ENCODE measurements at regions not wholly inside any gene's neighbourhood (a gene's known extent, or its start where the extent isn't known, plus 50 kb on each side); places are given as distances from the start of the nearest gene placed in this dataset.

DNA sequence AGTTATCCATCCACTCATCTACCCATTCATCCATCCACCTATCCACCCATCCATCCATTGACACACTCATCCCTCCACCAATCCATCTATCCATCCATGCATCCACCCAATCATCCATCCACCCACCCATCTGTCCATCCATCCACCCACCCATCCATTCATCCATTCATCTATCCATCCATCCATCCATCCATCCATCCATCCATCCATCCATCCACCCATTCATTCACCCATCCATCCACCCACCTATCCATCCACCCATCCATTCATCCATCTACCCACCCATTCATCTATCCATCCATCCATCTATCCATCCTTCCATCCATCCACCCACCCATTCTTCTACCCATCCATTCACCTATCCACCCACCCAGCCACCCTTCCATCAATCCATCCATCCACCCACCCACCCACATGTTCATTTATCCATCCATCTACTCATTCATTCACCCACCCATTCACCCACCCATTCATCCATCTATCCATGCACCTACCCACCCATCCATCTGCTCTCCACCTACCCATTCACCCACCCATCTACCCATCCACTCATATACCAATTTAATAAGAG lies 193.8 kb upstream of the ARID2 start:
- TF ChIP-seq, protein P1, sequence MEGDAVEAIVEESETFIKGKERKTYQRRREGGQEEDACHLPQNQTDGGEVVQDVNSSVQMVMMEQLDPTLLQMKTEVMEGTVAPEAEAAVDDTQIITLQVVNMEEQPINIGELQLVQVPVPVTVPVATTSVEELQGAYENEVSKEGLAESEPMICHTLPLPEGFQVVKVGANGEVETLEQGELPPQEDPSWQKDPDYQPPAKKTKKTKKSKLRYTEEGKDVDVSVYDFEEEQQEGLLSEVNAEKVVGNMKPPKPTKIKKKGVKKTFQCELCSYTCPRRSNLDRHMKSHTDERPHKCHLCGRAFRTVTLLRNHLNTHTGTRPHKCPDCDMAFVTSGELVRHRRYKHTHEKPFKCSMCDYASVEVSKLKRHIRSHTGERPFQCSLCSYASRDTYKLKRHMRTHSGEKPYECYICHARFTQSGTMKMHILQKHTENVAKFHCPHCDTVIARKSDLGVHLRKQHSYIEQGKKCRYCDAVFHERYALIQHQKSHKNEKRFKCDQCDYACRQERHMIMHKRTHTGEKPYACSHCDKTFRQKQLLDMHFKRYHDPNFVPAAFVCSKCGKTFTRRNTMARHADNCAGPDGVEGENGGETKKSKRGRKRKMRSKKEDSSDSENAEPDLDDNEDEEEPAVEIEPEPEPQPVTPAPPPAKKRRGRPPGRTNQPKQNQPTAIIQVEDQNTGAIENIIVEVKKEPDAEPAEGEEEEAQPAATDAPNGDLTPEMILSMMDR (IDR thresholded peaks at IDR 0.05) = no peak
- TF ChIP-seq POLR2A (IDR thresholded peaks at IDR 0.05) = no peak
